ENCODE measurements at regions not wholly inside any gene's neighbourhood (a gene's known extent, or its start where the extent isn't known, plus 50 kb on each side); places are given as distances from the start of the nearest gene placed in this dataset.

GRCh38 chr1:55504306-55504731, 289.2 kb upstream of the USP24 start:
- no peaks in the 10 kb centered on the region for H4K20me1 ChIP-seq (ENCODE audit: insufficient read depth, low read length)
- TF ChIP-seq, protein P1, sequence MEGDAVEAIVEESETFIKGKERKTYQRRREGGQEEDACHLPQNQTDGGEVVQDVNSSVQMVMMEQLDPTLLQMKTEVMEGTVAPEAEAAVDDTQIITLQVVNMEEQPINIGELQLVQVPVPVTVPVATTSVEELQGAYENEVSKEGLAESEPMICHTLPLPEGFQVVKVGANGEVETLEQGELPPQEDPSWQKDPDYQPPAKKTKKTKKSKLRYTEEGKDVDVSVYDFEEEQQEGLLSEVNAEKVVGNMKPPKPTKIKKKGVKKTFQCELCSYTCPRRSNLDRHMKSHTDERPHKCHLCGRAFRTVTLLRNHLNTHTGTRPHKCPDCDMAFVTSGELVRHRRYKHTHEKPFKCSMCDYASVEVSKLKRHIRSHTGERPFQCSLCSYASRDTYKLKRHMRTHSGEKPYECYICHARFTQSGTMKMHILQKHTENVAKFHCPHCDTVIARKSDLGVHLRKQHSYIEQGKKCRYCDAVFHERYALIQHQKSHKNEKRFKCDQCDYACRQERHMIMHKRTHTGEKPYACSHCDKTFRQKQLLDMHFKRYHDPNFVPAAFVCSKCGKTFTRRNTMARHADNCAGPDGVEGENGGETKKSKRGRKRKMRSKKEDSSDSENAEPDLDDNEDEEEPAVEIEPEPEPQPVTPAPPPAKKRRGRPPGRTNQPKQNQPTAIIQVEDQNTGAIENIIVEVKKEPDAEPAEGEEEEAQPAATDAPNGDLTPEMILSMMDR (IDR thresholded peaks at IDR 0.05; ENCODE audit: low read depth, low read length) = no peak
- no peak for TF ChIP-seq EZH2phosphoT487 (IDR thresholded peaks at IDR 0.05; ENCODE audit: low read depth)
- H3K9ac ChIP-seq (ENCODE audit: low read length) = no peak overlapping the region
- H3K4me2 ChIP-seq (ENCODE audit: low read length) = no peak overlapping the region
- H3K9me3 ChIP-seq (ENCODE audit: insufficient read depth, low read length) = no peaks in the 10 kb centered on the region
- no peaks in the 10 kb centered on the region for H3K79me2 ChIP-seq (ENCODE audit: low read length)
- H3K27me3 ChIP-seq (ENCODE audit: low read depth, low read length) = peaks cover 4% of the 10 kb centered on the region
- H3K4me1 ChIP-seq (ENCODE audit: low read length) = no peaks in the 10 kb centered on the region
- H3K27ac ChIP-seq (ENCODE audit: low read length) = no peak overlapping the region
- H3K4me3 ChIP-seq (ENCODE audit: low read length) = no peak overlapping the region
- no peak overlapping the region for H2AFZ ChIP-seq (ENCODE audit: low read depth, low read length)
- H3K36me3 ChIP-seq (replicated peaks; ENCODE audit: low read depth, low read length) = no peaks in the 10 kb centered on the region

DNA sequence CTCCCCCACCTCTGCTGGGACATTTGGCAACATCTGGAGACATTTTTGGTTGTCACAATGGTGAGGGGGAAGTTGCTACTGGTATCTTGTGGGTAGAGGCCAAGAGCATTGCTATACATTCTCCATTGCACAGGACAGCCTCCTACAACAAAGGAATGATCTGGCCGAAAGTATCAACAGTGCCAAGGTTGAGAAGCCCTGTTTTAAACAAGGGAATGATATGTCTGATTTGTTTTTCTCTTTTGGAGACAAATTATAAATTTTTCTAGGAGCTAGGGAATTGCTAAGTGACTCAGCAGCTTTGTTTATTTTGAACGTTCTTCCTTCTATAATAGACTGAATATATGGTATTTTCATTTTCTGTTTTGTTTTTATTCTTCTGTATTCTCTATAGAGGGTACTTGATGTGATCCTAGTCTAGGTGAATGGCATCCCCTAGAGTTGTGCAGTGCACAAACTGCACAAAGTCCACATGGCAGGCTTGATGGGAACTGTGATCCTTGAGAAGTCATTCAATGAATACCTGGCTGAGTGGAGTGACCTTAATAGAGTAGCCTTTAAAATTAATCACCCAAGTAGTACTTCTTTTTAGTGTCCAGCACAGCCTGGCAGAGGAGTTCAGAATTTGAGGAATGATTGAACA, 288.6 kb upstream of the USP24 start:
- no peak overlapping the region for H2AFZ ChIP-seq (ENCODE audit: low read depth, low read length)

DNA sequence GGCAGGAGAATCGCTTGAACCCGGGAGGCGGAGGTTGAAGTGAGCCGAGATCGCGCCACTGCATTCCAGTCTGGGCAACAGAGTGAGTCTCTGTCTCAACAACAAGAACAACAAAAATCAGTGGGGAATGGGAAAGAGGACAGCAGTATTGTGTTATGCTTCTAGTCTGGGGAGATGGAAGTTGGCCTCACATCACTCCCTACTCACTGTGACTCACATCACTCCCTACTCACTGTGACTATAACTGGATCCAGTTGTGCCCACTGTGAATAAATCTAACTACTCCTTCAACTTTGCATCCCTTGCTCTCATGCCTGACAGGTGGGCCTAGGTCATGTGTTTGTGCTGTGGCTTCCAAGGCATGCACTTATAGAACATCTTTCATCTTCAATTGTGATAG, 285.4 kb upstream of the USP24 start:
- H3K9me3 ChIP-seq (ENCODE audit: insufficient read depth, low read length) = no peaks in the 10 kb centered on the region
- no peak overlapping the region for H3K4me2 ChIP-seq (ENCODE audit: low read length)
- TF ChIP-seq, protein P1 (IDR thresholded peaks at IDR 0.05; ENCODE audit: low read depth, low read length) = no peak
- TF ChIP-seq EZH2phosphoT487 (IDR thresholded peaks at IDR 0.05; ENCODE audit: low read depth) = no peak
- no peak overlapping the region for H3K9ac ChIP-seq (ENCODE audit: low read length)
- H2AFZ ChIP-seq (ENCODE audit: low read depth, low read length) = no peak overlapping the region
- no peaks in the 10 kb centered on the region for H4K20me1 ChIP-seq (ENCODE audit: insufficient read depth, low read length)
- no peaks in the 10 kb centered on the region for H3K79me2 ChIP-seq (ENCODE audit: low read length)
- H3K27me3 ChIP-seq (ENCODE audit: low read depth, low read length) = no peaks in the 10 kb centered on the region
- no peaks in the 10 kb centered on the region for H3K36me3 ChIP-seq (replicated peaks; ENCODE audit: low read depth, low read length)
- no peaks in the 10 kb centered on the region for H3K4me1 ChIP-seq (ENCODE audit: low read length)
- no peak overlapping the region for H3K27ac ChIP-seq (ENCODE audit: low read length)
- H3K4me3 ChIP-seq (ENCODE audit: low read length) = no peak overlapping the region

More for the DNA sequence above, 288.6 kb upstream of the USP24 start:
- H3K27ac ChIP-seq (ENCODE audit: low read length) = no peak overlapping the region
- H3K79me2 ChIP-seq (ENCODE audit: low read length) = no peaks in the 10 kb centered on the region
- peaks cover 4% of the 10 kb centered on the region for H3K27me3 ChIP-seq (ENCODE audit: low read depth, low read length)
- H3K9ac ChIP-seq (ENCODE audit: low read length) = no peak overlapping the region
- H3K4me3 ChIP-seq (ENCODE audit: low read length) = no peak overlapping the region
- no peak overlapping the region for H3K4me2 ChIP-seq (ENCODE audit: low read length)
- H4K20me1 ChIP-seq (ENCODE audit: insufficient read depth, low read length) = no peaks in the 10 kb centered on the region
- no peaks in the 10 kb centered on the region for H3K36me3 ChIP-seq (replicated peaks; ENCODE audit: low read depth, low read length)
- no peaks in the 10 kb centered on the region for H3K9me3 ChIP-seq (ENCODE audit: insufficient read depth, low read length)
- no peaks in the 10 kb centered on the region for H3K4me1 ChIP-seq (ENCODE audit: low read length)
- TF ChIP-seq, protein P1 (IDR thresholded peaks at IDR 0.05; ENCODE audit: low read depth, low read length) = no peak
- TF ChIP-seq EZH2phosphoT487 (IDR thresholded peaks at IDR 0.05; ENCODE audit: low read depth) = no peak

DNA sequence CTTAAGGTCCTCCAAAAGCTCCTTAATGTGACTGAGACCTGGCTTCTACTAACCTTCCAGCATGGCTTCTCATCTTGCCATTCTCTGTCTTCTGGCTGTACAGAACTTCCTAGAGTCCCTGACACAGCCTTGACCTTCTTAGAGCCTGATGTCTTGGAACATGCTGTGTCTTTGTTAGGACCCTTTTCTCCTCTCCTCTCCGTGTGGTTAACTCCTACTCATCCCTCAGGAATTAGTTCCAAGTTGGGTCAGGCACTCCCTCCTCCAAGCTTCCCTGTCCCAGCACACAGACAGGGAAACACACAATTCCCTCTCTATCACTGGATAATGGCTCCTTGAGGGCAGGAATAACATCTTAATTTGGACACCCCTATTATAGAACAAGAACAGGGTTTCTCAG, 275.4 kb upstream of the USP24 start:
- H2AFZ ChIP-seq (ENCODE audit: low read depth, low read length) = no peak overlapping the region
- no peak overlapping the region for H3K9ac ChIP-seq (ENCODE audit: low read length)
- no peaks in the 10 kb centered on the region for H3K79me2 ChIP-seq (ENCODE audit: low read length)
- no peaks in the 10 kb centered on the region for H4K20me1 ChIP-seq (ENCODE audit: insufficient read depth, low read length)
- H3K4me1 ChIP-seq (ENCODE audit: low read length) = no peaks in the 10 kb centered on the region
- H3K4me2 ChIP-seq (ENCODE audit: low read length) = no peak overlapping the region
- H3K4me3 ChIP-seq (ENCODE audit: low read length) = no peak overlapping the region
- H3K36me3 ChIP-seq (replicated peaks; ENCODE audit: low read depth, low read length) = no peaks in the 10 kb centered on the region
- TF ChIP-seq, protein P1 (IDR thresholded peaks at IDR 0.05; ENCODE audit: low read depth, low read length) = no peak
- no peak for TF ChIP-seq EZH2phosphoT487 (IDR thresholded peaks at IDR 0.05; ENCODE audit: low read depth)
- no peaks in the 10 kb centered on the region for H3K9me3 ChIP-seq (ENCODE audit: insufficient read depth, low read length)
- H3K27ac ChIP-seq (ENCODE audit: low read length) = no peak overlapping the region
- H3K27me3 ChIP-seq (ENCODE audit: low read depth, low read length) = no peaks in the 10 kb centered on the region

All from OCI-LY3 (cell line).